ENCODE measurements at regions not wholly inside any gene's neighbourhood (a gene's known extent, or its start where the extent isn't known, plus 50 kb on each side); places are given as distances from the start of the nearest gene placed in this dataset.

DNA sequence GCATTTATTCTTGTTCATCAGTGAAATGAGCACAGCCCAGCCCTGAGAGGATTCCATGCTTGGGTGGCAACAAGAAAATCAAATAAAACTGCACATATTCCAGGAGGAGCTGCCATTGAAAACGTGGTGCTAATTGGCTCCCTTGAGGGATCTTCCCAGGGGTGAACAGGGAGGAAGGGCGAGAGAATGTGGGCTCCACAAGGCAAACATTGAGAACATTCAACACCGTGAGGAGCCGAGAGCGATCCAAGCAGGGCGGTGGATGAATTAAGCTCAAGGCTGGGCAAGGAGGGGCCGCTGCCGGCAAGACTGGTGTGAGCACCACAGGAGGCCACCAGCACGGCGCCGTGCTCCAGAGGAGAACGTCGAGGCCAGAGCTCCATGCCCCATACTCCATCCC is 166.9 kb downstream of the C16orf95 start:
- TF ChIP-seq RAD21 (IDR thresholded peaks at IDR 0.05; ENCODE audit: insufficient read depth, low read depth, low read length): no peak
- no peak for TF ChIP-seq CREB1 (IDR thresholded peaks at IDR 0.05; ENCODE audit: low read depth)
- TF ChIP-seq, protein P1, sequence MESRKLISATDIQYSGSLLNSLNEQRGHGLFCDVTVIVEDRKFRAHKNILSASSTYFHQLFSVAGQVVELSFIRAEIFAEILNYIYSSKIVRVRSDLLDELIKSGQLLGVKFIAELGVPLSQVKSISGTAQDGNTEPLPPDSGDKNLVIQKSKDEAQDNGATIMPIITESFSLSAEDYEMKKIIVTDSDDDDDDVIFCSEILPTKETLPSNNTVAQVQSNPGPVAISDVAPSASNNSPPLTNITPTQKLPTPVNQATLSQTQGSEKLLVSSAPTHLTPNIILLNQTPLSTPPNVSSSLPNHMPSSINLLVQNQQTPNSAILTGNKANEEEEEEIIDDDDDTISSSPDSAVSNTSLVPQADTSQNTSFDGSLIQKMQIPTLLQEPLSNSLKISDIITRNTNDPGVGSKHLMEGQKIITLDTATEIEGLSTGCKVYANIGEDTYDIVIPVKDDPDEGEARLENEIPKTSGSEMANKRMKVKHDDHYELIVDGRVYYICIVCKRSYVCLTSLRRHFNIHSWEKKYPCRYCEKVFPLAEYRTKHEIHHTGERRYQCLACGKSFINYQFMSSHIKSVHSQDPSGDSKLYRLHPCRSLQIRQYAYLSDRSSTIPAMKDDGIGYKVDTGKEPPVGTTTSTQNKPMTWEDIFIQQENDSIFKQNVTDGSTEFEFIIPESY (IDR thresholded peaks at IDR 0.05): no peak
- TF ChIP-seq, protein P2, sequence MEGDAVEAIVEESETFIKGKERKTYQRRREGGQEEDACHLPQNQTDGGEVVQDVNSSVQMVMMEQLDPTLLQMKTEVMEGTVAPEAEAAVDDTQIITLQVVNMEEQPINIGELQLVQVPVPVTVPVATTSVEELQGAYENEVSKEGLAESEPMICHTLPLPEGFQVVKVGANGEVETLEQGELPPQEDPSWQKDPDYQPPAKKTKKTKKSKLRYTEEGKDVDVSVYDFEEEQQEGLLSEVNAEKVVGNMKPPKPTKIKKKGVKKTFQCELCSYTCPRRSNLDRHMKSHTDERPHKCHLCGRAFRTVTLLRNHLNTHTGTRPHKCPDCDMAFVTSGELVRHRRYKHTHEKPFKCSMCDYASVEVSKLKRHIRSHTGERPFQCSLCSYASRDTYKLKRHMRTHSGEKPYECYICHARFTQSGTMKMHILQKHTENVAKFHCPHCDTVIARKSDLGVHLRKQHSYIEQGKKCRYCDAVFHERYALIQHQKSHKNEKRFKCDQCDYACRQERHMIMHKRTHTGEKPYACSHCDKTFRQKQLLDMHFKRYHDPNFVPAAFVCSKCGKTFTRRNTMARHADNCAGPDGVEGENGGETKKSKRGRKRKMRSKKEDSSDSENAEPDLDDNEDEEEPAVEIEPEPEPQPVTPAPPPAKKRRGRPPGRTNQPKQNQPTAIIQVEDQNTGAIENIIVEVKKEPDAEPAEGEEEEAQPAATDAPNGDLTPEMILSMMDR (IDR thresholded peaks at IDR 0.05 in 2 of 3, conservative IDR thresholded peaks at IDR 0.05 in 1 of 3; ENCODE audit: control insufficient read depth in 2 of 3, extremely low read depth in 1 of 3, insufficient read depth in 1 of 3, low read depth in 3 of 3, low read length in 3 of 3): no peak
- no peak for TF ChIP-seq SMAD1 (IDR thresholded peaks at IDR 0.05; ENCODE audit: low read depth, partially characterized antibody)
- no peak for TF ChIP-seq RAD51 (IDR thresholded peaks at IDR 0.05)
